Lower leg skin (tissue), 3 donors: ENCODE measurements at regions not wholly inside any gene's neighbourhood (a gene's known extent, or its start where the extent isn't known, plus 50 kb on each side); places are given as distances from the start of the nearest gene placed in this dataset.

Source experiments
- CTCF ChIP-seq, 3 donors: fragments of 450-650 bp; IDR thresholded peaks; one replicate each; pipeline ENCODE4 v1.5.1; 2016; ENCODE audit warnings: antibody characterized with exemption in 3 of 3, mild to moderate bottlenecking in 3 of 3, moderate library complexity in 2 of 3
- POLR2A ChIP-seq, 2 donors: fragments of 450-650 bp; IDR thresholded peaks; one replicate each; pipeline ENCODE4 v1.6.1; 2016 to 2017; ENCODE audit warnings: antibody characterized with exemption in 2 of 2, mild to moderate bottlenecking in 1 of 2, moderate library complexity in 1 of 2

GRCh38 chr14:105940534-105941225 lies 414.3 kb downstream of the TMEM121 start:
- TF ChIP-seq CTCF (IDR thresholded peaks at IDR 0.05) (no peak), POLR2A (IDR thresholded peaks at IDR 0.05) (no peak)
